HFF-Myc (cell line): ENCODE measurements at regions not wholly inside any gene's neighbourhood (a gene's known extent, or its start where the extent isn't known, plus 50 kb on each side); places are given as distances from the start of the nearest gene placed in this dataset.
"Not testable (repeated sequence)": the region's sequence is repeated elsewhere in the genome, so short reads cannot be mapped to it uniquely, and the experiment has no call there.

ENCODE experiments used
- DNase-seq: peaks from one replicate; pipeline ENCODE4 v3.0.0-alpha.2; 2011; ENCODE audit warnings: low read depth; ENCODE audit errors: extremely low read depth
- H3K4me3 ChIP-seq: replicated peaks from 2 replicates; pipeline ENCODE4 v1.5.1; 2011; ENCODE audit warnings: low read depth, mild to moderate bottlenecking, control low read depth, low read length
- TF ChIP-seq, protein P1 (sequence below): IDR thresholded peaks from 2 replicates; pipeline ENCODE4 v1.5.1; 2012; ENCODE audit warnings: mild to moderate bottlenecking, low read depth, low read length, control low read depth; ENCODE audit errors: missing control alignments

DNA sequence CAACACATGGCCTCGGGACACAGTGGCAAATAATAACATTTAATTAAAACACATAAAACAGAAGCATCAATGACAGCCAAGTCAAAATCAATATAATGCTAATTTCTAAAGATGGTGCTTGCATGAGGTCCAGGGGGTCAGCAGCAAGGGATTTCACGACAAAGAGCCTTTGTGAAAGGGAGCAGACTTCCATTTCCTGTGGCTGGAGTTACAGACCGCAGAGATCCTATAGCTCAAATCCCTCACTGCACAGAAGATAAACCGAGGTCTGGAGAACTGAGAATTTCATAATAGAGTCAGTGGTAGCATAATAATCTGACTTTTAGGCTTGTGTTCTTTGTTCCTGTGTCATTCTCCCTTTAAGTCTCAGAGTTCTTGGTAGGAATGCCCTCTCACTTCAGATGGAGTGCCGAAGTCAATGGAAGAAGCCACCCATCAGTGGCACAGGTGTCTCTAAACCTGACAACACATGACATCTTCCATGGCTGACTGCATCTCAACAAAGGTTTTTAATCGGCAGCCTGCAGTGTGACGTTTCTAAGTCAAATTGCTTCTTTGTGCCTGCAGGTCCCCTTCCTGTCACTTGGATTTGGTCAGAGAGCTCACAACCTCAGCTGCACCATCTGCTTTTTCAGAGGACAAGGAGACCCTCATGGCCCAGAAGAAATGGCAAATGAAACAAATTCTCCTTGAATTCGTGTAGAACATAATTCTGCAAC is 67.4 kb downstream of the CARTPT start:
- DNase-seq, result no peak
- TF ChIP-seq, protein P1, sequence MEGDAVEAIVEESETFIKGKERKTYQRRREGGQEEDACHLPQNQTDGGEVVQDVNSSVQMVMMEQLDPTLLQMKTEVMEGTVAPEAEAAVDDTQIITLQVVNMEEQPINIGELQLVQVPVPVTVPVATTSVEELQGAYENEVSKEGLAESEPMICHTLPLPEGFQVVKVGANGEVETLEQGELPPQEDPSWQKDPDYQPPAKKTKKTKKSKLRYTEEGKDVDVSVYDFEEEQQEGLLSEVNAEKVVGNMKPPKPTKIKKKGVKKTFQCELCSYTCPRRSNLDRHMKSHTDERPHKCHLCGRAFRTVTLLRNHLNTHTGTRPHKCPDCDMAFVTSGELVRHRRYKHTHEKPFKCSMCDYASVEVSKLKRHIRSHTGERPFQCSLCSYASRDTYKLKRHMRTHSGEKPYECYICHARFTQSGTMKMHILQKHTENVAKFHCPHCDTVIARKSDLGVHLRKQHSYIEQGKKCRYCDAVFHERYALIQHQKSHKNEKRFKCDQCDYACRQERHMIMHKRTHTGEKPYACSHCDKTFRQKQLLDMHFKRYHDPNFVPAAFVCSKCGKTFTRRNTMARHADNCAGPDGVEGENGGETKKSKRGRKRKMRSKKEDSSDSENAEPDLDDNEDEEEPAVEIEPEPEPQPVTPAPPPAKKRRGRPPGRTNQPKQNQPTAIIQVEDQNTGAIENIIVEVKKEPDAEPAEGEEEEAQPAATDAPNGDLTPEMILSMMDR, result no peak
- no peak overlapping the region for H3K4me3 ChIP-seq

DNA sequence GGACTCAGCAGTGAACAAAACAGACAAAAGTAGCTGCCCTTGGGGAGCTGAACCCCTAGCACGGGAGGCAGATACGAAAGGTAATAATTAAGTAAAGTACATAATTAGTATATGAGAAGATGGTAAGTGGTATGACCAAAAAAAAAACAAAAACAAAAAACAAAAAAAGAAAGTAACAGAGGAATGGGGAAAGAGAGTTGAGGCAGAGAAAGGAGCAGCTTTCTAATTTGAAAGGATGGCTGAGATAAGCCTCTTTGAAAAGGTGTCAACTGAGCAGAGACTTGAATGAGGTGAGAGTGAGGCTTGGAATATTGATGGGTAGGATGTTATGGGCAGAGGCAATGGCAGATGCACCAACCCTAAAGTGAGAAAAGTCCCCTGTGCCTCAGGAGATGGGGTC is 69.7 kb downstream of the CARTPT start:
- TF ChIP-seq, protein P1, result no peak
- H3K4me3 ChIP-seq, result no peak overlapping the region
- DNase-seq, result no peak

DNA sequence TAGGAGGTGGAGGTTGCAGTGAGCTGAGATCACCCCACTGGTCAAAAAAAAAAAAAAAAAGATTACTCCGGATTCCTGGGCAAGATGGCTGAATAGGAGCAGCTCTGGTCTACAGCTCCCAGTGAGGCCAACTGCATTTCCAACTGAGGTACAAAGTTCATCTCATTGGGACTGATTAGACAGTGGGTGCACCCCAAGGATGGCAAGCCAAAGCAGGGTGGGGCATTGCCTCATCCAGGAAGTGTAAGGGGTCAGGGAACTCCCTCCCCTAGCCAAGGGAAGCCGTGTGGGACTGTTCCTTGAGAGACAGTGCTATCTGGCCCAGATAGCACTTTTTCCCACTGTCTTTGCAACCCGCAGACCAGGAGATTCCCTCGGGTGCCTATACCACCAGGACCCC is 70.7 kb downstream of the CARTPT start:
- no peak overlapping the region for H3K4me3 ChIP-seq
- TF ChIP-seq, protein P1, result no peak
- no peak for DNase-seq

DNA sequence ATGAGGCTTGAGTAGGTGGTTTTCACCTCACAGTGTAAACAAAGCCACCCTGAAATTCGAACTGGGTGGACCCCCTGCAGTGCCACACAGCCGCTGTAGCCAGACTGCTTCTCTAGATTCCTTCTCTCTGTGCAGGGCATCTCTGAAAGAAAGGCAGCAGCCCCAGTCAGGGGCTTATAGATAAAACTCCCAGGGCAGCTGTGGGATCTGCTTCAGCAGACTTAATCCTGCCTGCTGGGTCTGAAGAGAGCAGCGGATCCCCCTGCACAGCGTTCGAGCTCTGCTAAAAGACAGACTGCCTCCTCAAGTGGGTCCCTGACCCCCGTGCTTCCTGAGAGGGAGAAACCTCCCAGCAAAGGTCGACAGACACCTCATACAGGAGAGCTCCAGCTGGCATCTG is 71.4 kb downstream of the CARTPT start:
- no peak for DNase-seq
- TF ChIP-seq, protein P1, result no peak
- no peak overlapping the region for H3K4me3 ChIP-seq

DNA sequence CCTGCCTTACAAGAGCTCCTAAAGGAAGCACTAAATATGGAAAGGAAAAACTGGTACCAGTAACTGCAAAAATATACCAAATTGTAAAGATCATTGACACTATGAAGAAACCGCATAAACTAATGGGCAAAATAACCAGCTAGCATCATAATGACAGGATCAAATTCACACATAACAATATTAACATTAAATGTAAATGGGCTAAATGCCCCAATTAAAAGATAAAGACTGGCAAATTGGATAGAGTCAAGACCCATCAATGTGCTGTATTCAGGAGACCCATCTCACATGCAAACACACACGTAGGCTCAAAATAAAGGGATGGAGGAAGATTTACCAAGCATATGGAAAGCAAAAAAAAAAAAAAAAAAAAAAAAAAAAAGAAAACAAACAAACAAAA is 73.0 kb downstream of the CARTPT start:
- not testable (repeated sequence) for DNase-seq, H3K4me3 ChIP-seq

DNA sequence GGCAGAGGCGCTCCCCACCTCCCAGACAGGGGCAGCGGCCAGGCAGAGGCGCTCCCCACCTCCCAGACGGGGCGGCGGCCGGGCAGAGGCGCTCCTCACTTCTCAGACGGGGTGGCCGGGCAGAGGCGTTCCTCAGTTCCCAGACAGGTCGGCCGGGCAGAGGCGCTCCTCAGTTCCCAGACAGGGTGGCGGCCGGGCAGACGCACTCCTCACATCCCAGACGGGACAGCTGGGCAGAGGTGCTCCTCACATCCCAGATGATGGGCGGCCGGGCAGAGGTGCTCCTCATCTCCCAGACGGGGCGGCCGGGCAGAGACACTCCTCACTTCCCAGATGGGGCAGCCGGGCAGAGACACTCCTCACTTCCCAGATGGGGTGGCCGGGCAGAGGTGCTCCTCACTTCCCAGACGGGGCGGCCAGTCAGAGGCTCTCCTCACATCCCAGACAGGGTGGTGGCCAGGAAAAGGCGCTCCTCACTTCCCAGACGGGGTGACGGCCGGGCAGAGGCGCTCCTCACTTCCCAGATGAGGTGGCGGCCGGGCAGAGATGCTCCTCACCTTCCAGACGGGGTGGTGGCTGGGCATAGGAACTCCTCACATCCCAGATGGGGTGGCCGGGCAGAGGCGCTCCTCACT is 75.1 kb downstream of the CARTPT start:
- TF ChIP-seq, protein P1, result no peak
- no peak for DNase-seq
- no peak overlapping the region for H3K4me3 ChIP-seq

DNA sequence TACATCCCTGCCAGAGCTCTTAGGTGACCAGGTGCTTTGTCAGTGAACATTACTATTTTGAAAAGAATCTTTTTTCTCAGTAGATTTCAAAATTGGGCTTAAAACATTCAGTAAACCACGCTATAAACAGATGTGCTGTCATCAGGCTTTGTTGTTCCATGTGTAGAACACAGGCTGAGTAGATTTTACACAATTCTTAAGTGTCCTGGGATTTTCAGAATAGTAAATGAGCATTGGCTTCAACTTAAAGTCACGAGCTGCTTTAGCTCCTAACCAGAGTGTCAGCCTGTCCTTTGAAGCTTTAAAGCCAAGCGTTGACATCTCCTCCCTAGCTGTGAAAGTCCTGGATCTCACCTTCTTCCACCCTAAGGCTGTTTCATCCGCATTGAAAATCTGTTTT is 83.6 kb downstream of the CARTPT start:
- DNase-seq, result no peak
- H3K4me3 ChIP-seq, result no peak overlapping the region
- TF ChIP-seq, protein P1, result no peak
